Right lobe of liver (tissue), 6 donors: ENCODE measurements at regions not wholly inside any gene's neighbourhood (a gene's known extent, or its start where the extent isn't known, plus 50 kb on each side); places are given as distances from the start of the nearest gene placed in this dataset.

Experiments
- ATAC-seq, 4 donors: fragments of 200-7000 bp; cut with Tn5 transposase; one replicate each; pipeline ENCODE4 v1.9.1; 2020; ENCODE audit warnings: mild to moderate bottlenecking in 4 of 4, moderate library complexity in 4 of 4
- DNase-seq, 3 donors: peaks; one replicate each; pipeline ENCODE4 v3.0.0-alpha.2; 2020
- H3K27ac ChIP-seq, 3 donors: fragments of 200-600 bp; one replicate each; pipeline ENCODE4 v1.8.0; 2022
- H3K27me3 ChIP-seq, 2 donors: fragments of 200-600 bp; one replicate each; pipeline ENCODE4 v1.8.0; 2022
- H3K36me3 ChIP-seq, 4 donors: fragments of 200-600 bp; sonication (generic) in 1 of 4; one replicate each; pipeline versions ENCODE4 v1.5.1 to v1.8.0; 2017 to 2022; ENCODE audit warnings: control low read depth in 1 of 4
- H3K4me1 ChIP-seq, 4 donors: fragments of 200-600 bp; sonication (generic) in 1 of 4; one replicate each; pipeline versions ENCODE4 v1.5.1 to v1.8.0; 2017 to 2022; ENCODE audit warnings: control low read depth in 1 of 4
- H3K4me3 ChIP-seq, 3 donors: fragments of 200-600 bp; one replicate each; pipeline ENCODE4 v1.8.0; 2022
- H3K9me3 ChIP-seq, 4 donors: fragments of 200-600 bp; sonication (generic) in 1 of 4; one replicate each; pipeline versions ENCODE4 v1.5.1 to v1.8.0; 2017 to 2022; ENCODE audit warnings: control low read depth in 1 of 4
- CTCF ChIP-seq, 4 donors: fragments of 200-600 bp in 3 of 4; fragments of 450-650 bp in 1 of 4; IDR thresholded peaks; one replicate each; pipeline versions ENCODE4 v1.5.1 to v1.8.0; 2016 to 2022; ENCODE audit warnings: antibody characterized with exemption in 4 of 4, mild to moderate bottlenecking in 2 of 4
- POLR2A ChIP-seq: fragments of 450-650 bp; IDR thresholded peaks from one replicate; pipeline ENCODE4 v1.6.1; 2017; ENCODE audit warnings: antibody characterized with exemption, mild to moderate bottlenecking
- WGBS: methylation state at CpG from one replicate; pipeline ENCODE4 v1.1.6; 2018; ENCODE audit warnings: low coverage, low lambda C conversion rate; ENCODE audit not compliant: insufficient coverage; ENCODE audit errors: missing lambda C conversion rate; 5-methylcytosine and 5-hydroxymethylcytosine counted together
- intact Hi-C, 2 donors: fragments of 100-400 bp; cut with DNase I; formaldehyde crosslinking; loops; one replicate each; pipeline versions ENCODE4 v1.11.2 to v1.14.1; 2022
- donor health status: DM: no; HTN: yes; CAD: no.
- donor health status: DM: no; HTN: no; CAD: no.
- donor health status: DM: no; HTN: no; CAD: no.
- donor health status: DM: no; HTN: yes; CAD: no.
- donor health status: DM: no; HTN: yes; CAD: no.

- DNase-seq (no peak), ATAC-seq (no peak)
- WGBS = 56% methylated on average over 3 of the region's 4 CpGs
- no peaks in the 10 kb centered on the region for H3K36me3 ChIP-seq
- H3K27ac ChIP-seq = no peak overlapping the region
- TF ChIP-seq POLR2A (no peak), CTCF (IDR thresholded peaks at IDR 0.05) (no peak)
- intact Hi-C loops = no loop called here
- no peaks in the 10 kb centered on the region for H3K4me1 ChIP-seq
- H3K4me3 ChIP-seq = no peak overlapping the region
- no peaks in the 10 kb centered on the region for H3K27me3 ChIP-seq
- no peaks in the 10 kb centered on the region for H3K9me3 ChIP-seq
Observed at GRCh38 chr9:7960320-7961050, 160.9 kb upstream of the DMAC1 start.

GRCh38 chr9:7957803-7958202 lies 158.2 kb upstream of the DMAC1 start:
- DNase-seq = no peak
- no peak overlapping the region for H3K27ac ChIP-seq
- no peak for ATAC-seq
- TF ChIP-seq POLR2A = no peak
- no peak for TF ChIP-seq CTCF (IDR thresholded peaks at IDR 0.05)
- WGBS = 59% methylated on average over 2 of the region's 2 CpGs
- intact Hi-C loops = no loop called here
- H3K36me3 ChIP-seq = no peaks in the 10 kb centered on the region
- H3K4me3 ChIP-seq = no peak overlapping the region
- H3K9me3 ChIP-seq = no peaks in the 10 kb centered on the region
- no peaks in the 10 kb centered on the region for H3K27me3 ChIP-seq
- no peaks in the 10 kb centered on the region for H3K4me1 ChIP-seq

GRCh38 chr9:7947577-7947976 lies 148.0 kb upstream of the DMAC1 start:
- ATAC-seq = no peak
- Histone ChIP-seq H3K4me3 (no peak overlapping the region), H3K27ac (no peak overlapping the region), H3K9me3 (no peaks in the 10 kb centered on the region), H3K27me3 (no peaks in the 10 kb centered on the region), H3K4me1 (no peaks in the 10 kb centered on the region), H3K36me3 (no peaks in the 10 kb centered on the region)
- intact Hi-C loops = no loop called here
- whole genome bisulfite sequencing = 38% methylated on average over 1 of the region's 1 CpG
- TF ChIP-seq CTCF (IDR thresholded peaks at IDR 0.05) = no peak
- no peak for TF ChIP-seq POLR2A
- no peak for DNase-seq

- Histone ChIP-seq H3K4me1 (no peaks in the 10 kb centered on the region), H3K27me3 (no peaks in the 10 kb centered on the region), H3K9me3 (no peaks in the 10 kb centered on the region), H3K36me3 (no peaks in the 10 kb centered on the region), H3K27ac (no peak overlapping the region), H3K4me3 (no peak overlapping the region)
- no peak for DNase-seq
- TF ChIP-seq CTCF (IDR thresholded peaks at IDR 0.05) = no peak
- TF ChIP-seq POLR2A = no peak
- intact Hi-C loops = no loop called here
- ATAC-seq = no peak
- 43% methylated on average over 3 of the region's 3 CpGs for WGBS
Observed at GRCh38 chr9:7946458-7946857, 146.9 kb upstream of the DMAC1 start.

GRCh38 chr9:7944572-7944971 lies 145.0 kb upstream of the DMAC1 start:
- H3K27me3 ChIP-seq = no peaks in the 10 kb centered on the region
- H3K27ac ChIP-seq = no peak overlapping the region
- H3K4me1 ChIP-seq = no peaks in the 10 kb centered on the region
- H3K36me3 ChIP-seq = no peaks in the 10 kb centered on the region
- no peak overlapping the region for H3K4me3 ChIP-seq
- WGBS = 21% methylated on average over 2 of the region's 2 CpGs
- intact Hi-C loops = no loop called here
- TF ChIP-seq CTCF (IDR thresholded peaks at IDR 0.05) (no peak), POLR2A (no peak)
- DNase-seq (no peak), ATAC-seq (peak in 1 of 4 donors; percentile 30)
- H3K9me3 ChIP-seq = no peaks in the 10 kb centered on the region
